ENCODE measurements at regions not wholly inside any gene's neighbourhood (a gene's known extent, or its start where the extent isn't known, plus 50 kb on each side); places are given as distances from the start of the nearest gene placed in this dataset.

GRCh38 chr1:38207906-38208305, 161.3 kb upstream of the POU3F1 start:
- TF ChIP-seq POLR2A (IDR thresholded peaks at IDR 0.05) = no peak
- TF ChIP-seq CTCF (IDR thresholded peaks at IDR 0.05) = no peak
